ENCODE measurements at regions not wholly inside any gene's neighbourhood (a gene's known extent, or its start where the extent isn't known, plus 50 kb on each side); places are given as distances from the start of the nearest gene placed in this dataset.
"Not testable (repeated sequence)": the region's sequence is repeated elsewhere in the genome, so short reads cannot be mapped to it uniquely, and the experiment has no call there.

DNA sequence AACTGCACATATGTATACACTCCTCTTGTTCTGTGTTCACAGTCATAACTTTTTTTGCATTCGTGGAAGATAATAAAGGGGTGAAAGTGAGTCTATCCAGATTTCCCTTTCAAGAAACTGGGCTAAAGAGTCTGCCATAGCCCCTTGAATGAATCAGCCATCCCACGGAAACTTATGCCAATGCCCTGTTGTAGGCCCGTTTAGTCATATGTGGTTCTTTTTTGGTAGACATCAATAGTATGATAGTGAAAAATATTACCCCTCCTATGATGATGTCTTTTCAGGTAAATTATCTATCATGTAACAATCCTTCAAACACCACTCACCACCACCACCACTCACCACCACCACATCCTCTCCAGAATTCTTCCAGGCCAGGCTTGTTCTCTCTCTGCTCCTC, 99.9 kb upstream of the MYLIP start:
- Mint-ChIP-seq H3K4me1 (ENCODE audit: low read depth) (peaks cover 10% of the 10 kb centered on the region), H3K27ac (no peak overlapping the region), H3K4me3 (no peak overlapping the region), H3K36me3 (ENCODE audit: low read depth) (no peaks in the 10 kb centered on the region), H3K9me3 (no peaks in the 10 kb centered on the region), H3K27me3 (no peaks in the 10 kb centered on the region)
- intact Hi-C loops (cut with micrococcal nuclease), result no loop called here

DNA sequence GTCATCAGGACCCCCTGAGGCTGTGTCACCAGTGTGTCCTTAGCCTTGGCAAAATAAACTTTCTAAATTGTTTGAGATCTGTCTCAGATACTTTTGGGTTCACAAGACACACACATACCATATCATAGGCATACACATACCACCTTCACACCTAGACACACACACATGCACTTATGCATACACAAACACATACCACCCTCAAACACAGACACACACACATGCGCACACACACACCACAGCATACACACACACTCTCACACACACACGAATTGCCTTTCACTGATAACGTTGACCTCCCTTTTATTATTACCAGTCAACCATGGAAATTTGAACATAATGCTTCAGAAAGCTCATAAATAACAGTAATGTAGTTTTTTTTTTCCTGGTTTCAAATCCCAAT, 108.6 kb upstream of the MYLIP start:
- Mint-ChIP-seq H3K4me1 (ENCODE audit: low read depth) (peaks cover under 1% of the 10 kb centered on the region), H3K9me3 (no peaks in the 10 kb centered on the region), H3K27ac (no peak overlapping the region), H3K27me3 (no peaks in the 10 kb centered on the region), H3K4me3 (no peak overlapping the region), H3K36me3 (ENCODE audit: low read depth) (no peaks in the 10 kb centered on the region)
- intact Hi-C loops (cut with micrococcal nuclease), result no loop called here

DNA sequence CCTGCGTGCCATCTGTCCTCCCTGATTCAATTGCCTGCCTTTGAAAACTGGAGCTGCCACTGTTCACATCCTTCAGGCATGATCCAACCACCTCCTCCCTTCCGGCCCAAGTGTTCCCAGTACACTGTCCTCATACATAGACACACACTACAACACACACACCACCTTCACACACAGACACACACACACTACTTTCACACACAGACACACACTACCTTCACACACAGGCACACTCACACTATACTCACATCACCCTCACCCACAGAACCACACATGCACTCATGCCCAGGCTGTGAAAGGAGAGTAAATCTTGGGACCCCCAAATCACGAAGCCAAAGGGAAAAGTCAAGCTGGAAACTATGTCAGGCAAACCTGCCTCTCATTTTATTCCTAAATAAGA, 109.4 kb upstream of the MYLIP start:
- Mint-ChIP-seq H3K4me1 (ENCODE audit: low read depth) (no peaks in the 10 kb centered on the region), H3K9me3 (no peaks in the 10 kb centered on the region), H3K27ac (no peak overlapping the region), H3K36me3 (ENCODE audit: low read depth) (no peaks in the 10 kb centered on the region), H3K4me3 (no peak overlapping the region), H3K27me3 (no peaks in the 10 kb centered on the region)
- intact Hi-C loops (cut with micrococcal nuclease), result no loop called here

DNA sequence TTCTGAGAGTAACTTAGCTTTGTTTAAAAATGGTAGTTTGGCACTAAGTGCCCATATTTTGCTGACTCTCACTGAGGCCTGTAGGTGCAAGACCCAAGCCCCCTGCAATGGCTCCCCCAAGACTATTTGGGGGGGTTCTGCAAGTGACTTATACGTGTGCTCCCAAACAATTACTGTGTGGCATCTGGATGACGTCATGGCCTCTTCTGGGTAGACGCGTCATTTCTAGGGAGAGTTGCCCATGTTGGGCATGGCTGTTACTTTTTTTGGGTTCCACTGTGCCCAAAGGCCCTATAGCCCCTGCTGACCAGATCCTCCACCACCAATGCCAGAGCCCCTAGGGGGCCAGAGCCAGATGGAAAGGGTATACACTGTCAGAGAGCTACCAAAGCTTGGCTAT, 110.3 kb upstream of the MYLIP start:
- no peak overlapping the region for H3K27ac Mint-ChIP-seq
- H3K9me3 Mint-ChIP-seq, result no peaks in the 10 kb centered on the region
- intact Hi-C loops (cut with micrococcal nuclease), result no loop called here
- H3K27me3 Mint-ChIP-seq, result no peaks in the 10 kb centered on the region
- no peaks in the 10 kb centered on the region for H3K36me3 Mint-ChIP-seq (ENCODE audit: low read depth)
- no peak overlapping the region for H3K4me3 Mint-ChIP-seq
- H3K4me1 Mint-ChIP-seq (ENCODE audit: low read depth), result no peaks in the 10 kb centered on the region

DNA sequence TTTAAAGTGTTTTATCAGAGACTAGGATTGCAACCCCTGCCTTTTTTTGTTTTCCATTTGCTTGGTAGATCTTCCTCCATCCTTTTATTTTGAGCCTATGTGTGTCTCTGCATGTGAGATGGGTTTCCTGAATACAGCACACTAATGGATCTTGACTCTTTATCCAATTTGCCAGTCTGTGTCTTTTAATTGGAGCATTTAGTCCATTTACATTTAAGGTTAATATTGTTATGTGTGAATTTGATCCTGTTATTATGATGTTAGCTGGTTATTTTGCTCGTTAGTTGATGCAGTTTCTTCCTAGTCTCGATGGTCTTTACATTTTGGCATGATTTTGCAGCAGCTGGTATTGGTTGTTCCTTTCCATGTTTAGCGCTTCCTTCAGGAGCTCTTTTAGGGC, 114.6 kb upstream of the MYLIP start:
- intact Hi-C loops (cut with micrococcal nuclease); H3K4me3 Mint-ChIP-seq; H3K4me1 Mint-ChIP-seq (ENCODE audit: low read depth); H3K36me3 Mint-ChIP-seq (ENCODE audit: low read depth); H3K9me3 Mint-ChIP-seq; H3K27me3 Mint-ChIP-seq; H3K27ac Mint-ChIP-seq: not testable (repeated sequence)

DNA sequence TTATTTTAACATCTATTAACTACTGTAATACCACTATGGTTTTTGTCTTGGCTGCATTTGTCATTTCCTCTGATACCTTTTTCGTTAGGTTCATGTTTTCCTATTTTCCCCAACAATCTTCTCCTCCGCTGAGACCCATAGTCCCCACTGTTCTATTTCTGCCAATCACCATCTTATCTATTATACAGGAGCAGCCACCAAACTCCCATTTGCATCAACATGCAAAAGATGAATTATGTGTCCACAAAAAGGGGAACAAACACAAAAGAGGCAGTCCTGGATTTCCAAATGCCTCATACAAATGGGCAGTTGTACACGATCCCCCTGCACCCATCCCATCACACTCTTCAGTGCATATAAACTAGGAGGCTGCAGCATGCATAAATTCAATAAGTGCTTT, 121.7 kb upstream of the MYLIP start:
- Mint-ChIP-seq H3K27ac (no peak overlapping the region), H3K4me3 (no peak overlapping the region), H3K9me3 (no peaks in the 10 kb centered on the region)

DNA sequence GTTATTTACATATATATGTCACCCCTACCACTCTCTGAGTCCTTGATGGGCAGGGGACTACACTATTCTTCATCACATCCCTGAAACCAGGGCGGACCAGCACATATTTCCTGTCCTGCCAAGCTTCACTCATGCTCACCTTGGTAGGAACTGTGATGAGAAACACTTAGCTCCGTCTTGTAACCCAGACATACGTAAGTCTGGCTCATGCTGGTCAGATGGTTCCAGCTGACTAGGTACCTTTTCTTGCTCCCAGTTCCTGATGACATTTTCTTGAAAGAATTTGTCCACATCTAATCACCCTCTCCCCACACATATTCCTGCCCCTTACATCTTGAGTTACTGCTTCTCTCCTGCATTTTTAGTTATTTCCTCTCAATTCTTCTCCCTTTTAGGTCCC, 122.2 kb upstream of the MYLIP start:
- Mint-ChIP-seq H3K4me1 (ENCODE audit: low read depth) (peaks cover 23% of the 10 kb centered on the region), H3K27me3 (peaks cover 8% of the 10 kb centered on the region), H3K4me3 (no peak overlapping the region), H3K36me3 (ENCODE audit: low read depth) (no peaks in the 10 kb centered on the region), H3K9me3 (no peaks in the 10 kb centered on the region), H3K27ac (no peak overlapping the region)
- intact Hi-C loops (cut with micrococcal nuclease), result no loop called here

More for the DNA sequence above, 121.7 kb upstream of the MYLIP start:
- Mint-ChIP-seq H3K36me3 (ENCODE audit: low read depth) (no peaks in the 10 kb centered on the region), H3K27me3 (peaks cover 8% of the 10 kb centered on the region), H3K4me1 (ENCODE audit: low read depth) (peaks cover 23% of the 10 kb centered on the region)
- intact Hi-C loops (cut with micrococcal nuclease), result no loop called here

DNA sequence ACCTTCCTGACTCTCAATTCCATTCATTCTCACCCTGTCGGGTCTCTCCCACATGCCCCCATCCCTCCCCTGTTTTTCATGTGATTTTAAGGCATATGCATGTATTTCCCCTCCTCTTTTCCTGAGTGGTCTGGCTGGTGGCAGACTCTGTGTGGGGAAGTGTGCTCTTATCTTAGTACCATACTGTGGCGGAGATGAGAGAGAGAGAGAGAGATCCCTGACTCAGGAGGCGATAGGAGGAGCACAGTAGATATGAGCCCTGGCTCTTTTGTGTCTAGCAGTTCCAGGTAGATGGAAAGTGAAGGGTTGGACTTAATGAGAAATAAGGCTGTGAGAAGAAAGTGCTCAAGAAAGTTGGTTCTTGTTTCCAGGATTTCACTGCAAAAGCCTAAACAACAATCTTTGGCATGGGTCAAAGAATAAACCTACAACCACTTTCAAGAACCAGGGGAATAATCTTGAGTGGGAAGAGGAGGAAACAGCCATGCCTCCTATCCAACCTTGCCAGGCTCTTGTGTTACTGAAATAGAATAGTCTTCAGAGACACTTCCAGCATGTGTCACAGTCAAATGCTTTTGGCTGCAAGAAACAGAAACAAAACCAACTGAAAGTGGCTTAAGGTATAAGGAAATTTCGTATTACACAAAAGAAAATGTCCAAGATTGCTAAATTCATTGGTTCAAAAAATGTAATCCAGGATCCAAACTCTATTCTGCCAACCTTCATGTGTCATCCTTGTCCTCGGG, 123.8 kb upstream of the MYLIP start:
- H3K4me3 Mint-ChIP-seq, result no peak overlapping the region
- H3K27me3 Mint-ChIP-seq, result peaks cover 8% of the 10 kb centered on the region
- intact Hi-C loops (cut with micrococcal nuclease), result no loop called here
- H3K27ac Mint-ChIP-seq, result no peak overlapping the region
- no peaks in the 10 kb centered on the region for H3K9me3 Mint-ChIP-seq
- H3K4me1 Mint-ChIP-seq (ENCODE audit: low read depth), result peaks cover 21% of the 10 kb centered on the region
- H3K36me3 Mint-ChIP-seq (ENCODE audit: low read depth), result no peaks in the 10 kb centered on the region

DNA sequence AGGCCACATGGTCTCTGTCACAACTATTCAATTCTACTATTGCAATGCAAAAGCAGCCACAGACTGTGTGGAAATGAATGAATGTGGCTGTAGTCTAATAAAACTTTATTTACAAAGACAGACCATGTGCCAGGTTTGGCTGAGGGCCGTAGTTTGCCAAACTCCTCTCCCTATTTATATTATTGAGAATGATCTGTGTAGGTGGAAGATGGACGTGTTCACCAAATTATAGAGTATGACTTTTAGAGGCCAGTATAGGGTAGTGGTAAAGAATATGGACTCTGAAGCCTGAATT, 125.7 kb upstream of the MYLIP start:
- Mint-ChIP-seq H3K4me1 (ENCODE audit: low read depth) (peaks cover 19% of the 10 kb centered on the region), H3K4me3 (no peak overlapping the region), H3K36me3 (ENCODE audit: low read depth) (no peaks in the 10 kb centered on the region), H3K27me3 (peaks cover 5% of the 10 kb centered on the region), H3K9me3 (no peaks in the 10 kb centered on the region), H3K27ac (no peak overlapping the region)
- intact Hi-C loops (cut with micrococcal nuclease), result no loop called here

DNA sequence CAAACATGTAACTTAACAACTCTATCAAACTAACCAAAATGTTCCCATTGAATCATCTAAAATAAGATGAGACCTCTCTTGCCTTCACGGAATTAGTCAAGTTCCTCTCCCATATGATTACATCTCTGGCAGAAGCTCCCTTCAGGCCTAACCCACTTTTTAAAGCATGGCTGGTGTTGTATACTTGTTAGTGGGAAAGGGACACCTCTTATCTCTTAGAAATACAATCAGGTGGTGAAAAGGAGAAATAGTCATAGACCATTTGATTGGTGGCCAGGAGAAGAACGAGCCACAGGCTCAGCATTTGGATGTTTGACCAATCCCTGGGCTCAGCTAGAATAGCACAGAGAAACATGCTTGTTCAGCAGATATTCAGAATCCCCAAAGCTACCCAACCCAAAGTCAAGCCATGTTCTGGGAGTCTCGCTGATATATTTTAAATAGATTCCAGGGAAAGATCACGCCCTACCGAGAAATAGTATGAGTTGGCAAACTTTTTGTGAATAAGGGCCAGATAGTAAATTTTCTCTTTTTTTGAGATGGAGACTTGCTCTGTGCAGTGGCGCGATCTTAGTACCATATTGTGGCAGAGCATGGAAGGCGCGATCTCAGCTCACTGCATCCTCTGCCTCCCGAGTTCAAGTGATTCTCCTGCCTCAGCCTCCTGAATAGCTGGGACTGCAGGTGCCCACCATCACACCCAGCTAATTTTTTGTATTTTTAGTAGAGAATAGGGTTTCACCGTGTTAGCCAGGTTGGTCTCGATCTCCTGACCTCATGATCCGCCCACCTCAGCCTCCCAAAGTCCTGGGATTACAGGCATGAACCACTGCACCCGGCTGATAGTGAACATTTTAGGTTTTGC, 126.3 kb upstream of the MYLIP start:
- no peaks in the 10 kb centered on the region for H3K36me3 Mint-ChIP-seq (ENCODE audit: low read depth)
- peaks cover 25% of the 10 kb centered on the region for H3K4me1 Mint-ChIP-seq (ENCODE audit: low read depth)
- peaks cover 8% of the 10 kb centered on the region for H3K27me3 Mint-ChIP-seq
- no peaks in the 10 kb centered on the region for H3K9me3 Mint-ChIP-seq
- no peak overlapping the region for H3K27ac Mint-ChIP-seq
- no peak overlapping the region for H3K4me3 Mint-ChIP-seq
- intact Hi-C loops (cut with micrococcal nuclease), result no loop called here

DNA sequence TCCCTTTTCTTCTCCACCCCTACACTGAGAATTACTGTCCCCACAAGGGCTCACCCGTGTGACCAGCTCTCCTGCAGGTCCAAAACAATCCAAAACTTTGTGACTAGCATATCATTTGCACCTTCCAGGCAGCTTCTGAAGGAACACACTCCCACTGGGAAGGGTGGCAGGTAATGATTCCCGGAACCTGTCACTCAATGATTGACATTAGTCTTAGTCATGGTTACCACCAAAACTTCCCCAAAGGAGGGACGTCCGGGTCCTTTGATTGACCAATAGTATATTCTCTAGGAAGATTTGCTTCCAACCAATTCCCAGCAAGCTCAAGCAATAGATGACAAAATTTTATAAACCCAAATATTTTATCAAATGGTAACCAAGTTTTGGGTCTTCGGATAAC, 127.7 kb upstream of the MYLIP start:
- Mint-ChIP-seq H3K36me3 (ENCODE audit: low read depth) (no peaks in the 10 kb centered on the region), H3K27ac (no peak overlapping the region), H3K9me3 (no peaks in the 10 kb centered on the region), H3K4me1 (ENCODE audit: low read depth) (peaks cover 29% of the 10 kb centered on the region), H3K27me3 (peaks cover 7% of the 10 kb centered on the region), H3K4me3 (no peak overlapping the region)
- intact Hi-C loops (cut with micrococcal nuclease), result no loop called here

DNA sequence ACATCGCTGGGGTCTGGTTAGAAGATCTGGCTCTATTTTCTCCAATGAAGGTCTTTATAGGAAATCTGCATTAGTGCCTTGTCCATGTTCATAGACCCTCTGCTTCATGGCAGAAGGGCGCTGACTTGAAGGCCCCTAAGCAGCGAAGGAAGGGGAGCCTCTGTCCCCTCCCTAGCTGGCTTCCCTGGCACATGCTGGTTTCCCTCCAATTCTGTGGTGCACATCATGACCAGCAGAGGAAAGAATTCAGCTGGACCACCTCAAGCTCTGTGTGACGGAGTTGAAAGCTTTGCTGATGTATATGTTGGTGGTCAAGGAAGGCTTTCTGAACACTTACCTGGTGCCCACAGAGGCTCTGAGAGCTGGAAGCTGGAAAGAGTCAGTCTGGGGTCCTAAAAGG, 129.7 kb upstream of the MYLIP start:
- no peaks in the 10 kb centered on the region for H3K9me3 Mint-ChIP-seq

DNA sequence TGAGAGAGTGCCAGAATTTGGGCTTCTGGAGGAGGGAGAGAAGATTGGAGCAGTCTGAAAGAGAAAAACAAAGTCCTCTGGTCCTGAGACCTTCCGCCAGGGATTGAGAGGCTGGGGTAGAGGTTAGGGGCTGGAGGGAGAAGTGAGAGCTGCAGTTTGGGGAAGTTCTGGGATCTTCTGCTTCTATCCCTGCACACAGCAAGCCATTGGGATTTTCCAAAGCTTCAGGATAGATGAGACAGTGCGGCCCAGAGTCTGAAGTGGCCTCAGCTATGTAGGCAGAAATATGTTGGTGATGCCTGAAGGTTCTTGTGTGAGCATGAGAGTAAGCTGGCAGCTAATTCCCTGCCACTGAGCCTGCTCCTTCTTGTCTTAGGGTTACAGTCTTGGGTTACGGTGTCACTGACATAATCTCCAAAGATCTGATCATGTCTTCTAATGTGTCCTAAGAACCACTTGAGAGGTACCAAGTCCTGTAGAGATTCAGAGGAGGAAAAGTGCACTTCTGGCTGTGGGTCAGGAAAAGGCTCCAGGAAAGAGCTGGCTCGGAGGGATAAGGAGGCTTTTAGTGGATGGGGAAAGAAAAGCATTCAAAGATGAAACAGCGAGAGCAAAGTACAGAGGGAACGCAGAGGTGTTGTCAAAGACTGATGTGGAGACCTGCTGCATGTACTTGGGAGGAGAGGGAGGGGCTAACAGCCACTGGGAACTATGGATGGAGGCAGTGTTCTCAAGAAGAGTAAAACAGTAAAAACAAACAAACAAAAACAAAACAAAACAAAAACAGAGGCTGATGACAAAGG, 131.1 kb upstream of the MYLIP start:
- Mint-ChIP-seq H3K36me3 (ENCODE audit: low read depth) (no peaks in the 10 kb centered on the region), H3K27ac (peak overlapping the region; percentile 5), H3K27me3 (peaks cover 4% of the 10 kb centered on the region), H3K9me3 (no peaks in the 10 kb centered on the region), H3K4me1 (ENCODE audit: low read depth) (peaks cover 17% of the 10 kb centered on the region), H3K4me3 (no peak overlapping the region)
- intact Hi-C loops (cut with micrococcal nuclease), result no loop called here

More for the DNA sequence above, 129.7 kb upstream of the MYLIP start:
- peaks cover 17% of the 10 kb centered on the region for H3K4me1 Mint-ChIP-seq (ENCODE audit: low read depth)
- H3K36me3 Mint-ChIP-seq (ENCODE audit: low read depth), result no peaks in the 10 kb centered on the region
- no peak overlapping the region for H3K4me3 Mint-ChIP-seq
- H3K27me3 Mint-ChIP-seq, result peaks cover 4% of the 10 kb centered on the region
- intact Hi-C loops (cut with micrococcal nuclease), result no loop called here
- no peak overlapping the region for H3K27ac Mint-ChIP-seq

DNA sequence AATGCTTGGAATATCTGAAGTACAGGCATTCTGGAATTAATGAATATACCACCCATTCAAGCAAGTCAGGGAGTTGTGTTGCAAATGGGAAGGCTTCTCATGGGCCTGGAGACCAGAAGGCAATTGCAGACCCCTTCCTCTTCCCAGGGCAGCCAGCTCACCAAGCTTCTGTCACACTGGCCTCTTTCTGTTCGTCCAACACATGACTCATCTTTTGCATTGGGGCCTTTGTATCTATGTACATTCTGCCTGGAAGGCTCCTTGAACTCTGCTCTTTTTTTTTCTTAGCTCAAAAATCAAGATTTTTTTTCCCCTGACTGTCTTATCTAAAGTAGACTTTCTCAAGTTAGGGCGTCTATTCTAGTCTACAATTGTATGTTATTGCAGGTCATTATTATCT, 132.9 kb upstream of the MYLIP start:
- Mint-ChIP-seq H3K9me3 (no peaks in the 10 kb centered on the region), H3K36me3 (ENCODE audit: low read depth) (no peaks in the 10 kb centered on the region), H3K4me3 (no peak overlapping the region), H3K27me3 (peaks cover 4% of the 10 kb centered on the region), H3K27ac (no peak overlapping the region), H3K4me1 (ENCODE audit: low read depth) (peaks cover 17% of the 10 kb centered on the region)
- intact Hi-C loops (cut with micrococcal nuclease), result no loop called here

Measured in dendritic cell treated with granulocyte-macrophage colony-stimulating factor and Interleukin-4, amounts not matched to agents 40 ng/mL and 50 ng/mL, for 4 days (primary cell).